ENCODE measurements at regions not wholly inside any gene's neighbourhood (a gene's known extent, or its start where the extent isn't known, plus 50 kb on each side); places are given as distances from the start of the nearest gene placed in this dataset.

GRCh38 chr4:126230269-126230668 lies 915.5 kb downstream of the FAT4 start:
- H3K27ac ChIP-seq = no peak overlapping the region
- no peak for DNase-seq
- H3K9me3 ChIP-seq (ENCODE audit: severe bottlenecking) = no peaks in the 10 kb centered on the region
- TF ChIP-seq CTCF (IDR thresholded peaks at IDR 0.05; ENCODE audit: low read depth, low read length) = no peak
- H3K27me3 ChIP-seq (ENCODE audit: insufficient read depth, low read depth, severe bottlenecking) = no peaks in the 10 kb centered on the region
- no peak overlapping the region for H3K4me3 ChIP-seq (ENCODE audit: low read depth, low read length)
- no peaks in the 10 kb centered on the region for H3K36me3 ChIP-seq

- no peak overlapping the region for H3K27ac ChIP-seq
- no peaks in the 10 kb centered on the region for H3K36me3 ChIP-seq
- DNase-seq = no peak
- H3K9me3 ChIP-seq (ENCODE audit: severe bottlenecking) = no peaks in the 10 kb centered on the region
- H3K27me3 ChIP-seq (ENCODE audit: insufficient read depth, low read depth, severe bottlenecking) = no peaks in the 10 kb centered on the region
- no peak for TF ChIP-seq CTCF (IDR thresholded peaks at IDR 0.05; ENCODE audit: low read depth, low read length)
- no peak overlapping the region for H3K4me3 ChIP-seq (ENCODE audit: low read depth, low read length)
Observed at GRCh38 chr4:126233483-126233882, 918.7 kb downstream of the FAT4 start.

- no peak for DNase-seq
- Histone ChIP-seq H3K9me3 (ENCODE audit: severe bottlenecking) (no peaks in the 10 kb centered on the region), H3K27ac (no peak overlapping the region)
Observed at GRCh38 chr4:126238013-126238412, 923.3 kb downstream of the FAT4 start.

GRCh38 chr4:126241634-126242033 lies 926.9 kb downstream of the FAT4 start:
- H3K27ac ChIP-seq = no peak overlapping the region
- no peaks in the 10 kb centered on the region for H3K9me3 ChIP-seq (ENCODE audit: severe bottlenecking)
- H3K4me3 ChIP-seq (ENCODE audit: low read depth, low read length) = no peak overlapping the region
- TF ChIP-seq CTCF (IDR thresholded peaks at IDR 0.05; ENCODE audit: low read depth, low read length) = no peak
- no peaks in the 10 kb centered on the region for H3K36me3 ChIP-seq
- DNase-seq = no peak
- H3K27me3 ChIP-seq (ENCODE audit: insufficient read depth, low read depth, severe bottlenecking) = no peaks in the 10 kb centered on the region

More at GRCh38 chr4:126238013-126238412, 923.3 kb downstream of the FAT4 start:
- no peak overlapping the region for H3K4me3 ChIP-seq (ENCODE audit: low read depth, low read length)
- H3K36me3 ChIP-seq = no peaks in the 10 kb centered on the region
- no peaks in the 10 kb centered on the region for H3K27me3 ChIP-seq (ENCODE audit: insufficient read depth, low read depth, severe bottlenecking)
- no peak for TF ChIP-seq CTCF (IDR thresholded peaks at IDR 0.05; ENCODE audit: low read depth, low read length)

- no peak overlapping the region for H3K27ac ChIP-seq
- no peak overlapping the region for H3K4me3 ChIP-seq (ENCODE audit: low read depth, low read length)
- no peaks in the 10 kb centered on the region for H3K9me3 ChIP-seq (ENCODE audit: severe bottlenecking)
- DNase-seq = no peak
- no peaks in the 10 kb centered on the region for H3K36me3 ChIP-seq
- no peaks in the 10 kb centered on the region for H3K27me3 ChIP-seq (ENCODE audit: insufficient read depth, low read depth, severe bottlenecking)
- no peak for TF ChIP-seq CTCF (IDR thresholded peaks at IDR 0.05; ENCODE audit: low read depth, low read length)
Observed at GRCh38 chr4:126242679-126243390, 928.1 kb downstream of the FAT4 start.

- no peaks in the 10 kb centered on the region for H3K9me3 ChIP-seq (ENCODE audit: severe bottlenecking)
- no peaks in the 10 kb centered on the region for H3K36me3 ChIP-seq
- no peak for TF ChIP-seq CTCF (IDR thresholded peaks at IDR 0.05; ENCODE audit: low read depth, low read length)
- no peak overlapping the region for H3K27ac ChIP-seq
- no peaks in the 10 kb centered on the region for H3K27me3 ChIP-seq (ENCODE audit: insufficient read depth, low read depth, severe bottlenecking)
- no peak for DNase-seq
- H3K4me3 ChIP-seq (ENCODE audit: low read depth, low read length) = no peak overlapping the region
Observed at GRCh38 chr4:126247409-126247808, 932.7 kb downstream of the FAT4 start.
